ENCODE measurements at regions not wholly inside any gene's neighbourhood (a gene's known extent, or its start where the extent isn't known, plus 50 kb on each side); places are given as distances from the start of the nearest gene placed in this dataset.
"Not testable (repeated sequence)": the region's sequence is repeated elsewhere in the genome, so short reads cannot be mapped to it uniquely, and the experiment has no call there.

- no peak for TF ChIP-seq CTCF (IDR thresholded peaks at IDR 0.05; ENCODE audit: low read depth, low read length, missing control alignments)
- H3K4me3 ChIP-seq (ENCODE audit: low read depth, low read length), result no peak overlapping the region
- DNase-seq (ENCODE audit: low read depth), result no peak
Observed at GRCh38 chr10:33657913-33658312, 323.4 kb upstream of the NRP1 start.

GRCh38 chr10:33657154-33657908, 322.9 kb upstream of the NRP1 start:
- no peak for DNase-seq (ENCODE audit: low read depth)
- H3K4me3 ChIP-seq (ENCODE audit: low read depth, low read length), result no peak overlapping the region
- TF ChIP-seq CTCF (IDR thresholded peaks at IDR 0.05; ENCODE audit: low read depth, low read length, missing control alignments), result no peak

GRCh38 chr10:33655921-33656320, 321.5 kb upstream of the NRP1 start:
- DNase-seq (ENCODE audit: low read depth), result no peak
- no peak for TF ChIP-seq CTCF (IDR thresholded peaks at IDR 0.05; ENCODE audit: low read depth, low read length, missing control alignments)
- no peak overlapping the region for H3K4me3 ChIP-seq (ENCODE audit: low read depth, low read length)

- H3K4me3 ChIP-seq (ENCODE audit: low read depth, low read length), result no peak overlapping the region
- no peak for TF ChIP-seq CTCF (IDR thresholded peaks at IDR 0.05; ENCODE audit: low read depth, low read length, missing control alignments)
- no peak for DNase-seq (ENCODE audit: low read depth)
Observed at GRCh38 chr10:33655165-33655815, 320.8 kb upstream of the NRP1 start.

GRCh38 chr10:33653584-33654367, 319.3 kb upstream of the NRP1 start:
- DNase-seq (ENCODE audit: low read depth), result no peak
- no peak overlapping the region for H3K4me3 ChIP-seq (ENCODE audit: low read depth, low read length)
- no peak for TF ChIP-seq CTCF (IDR thresholded peaks at IDR 0.05; ENCODE audit: low read depth, low read length, missing control alignments)

GRCh38 chr10:33652870-33653269, 318.4 kb upstream of the NRP1 start:
- no peak overlapping the region for H3K4me3 ChIP-seq (ENCODE audit: low read depth, low read length)
- no peak for DNase-seq (ENCODE audit: low read depth)
- no peak for TF ChIP-seq CTCF (IDR thresholded peaks at IDR 0.05; ENCODE audit: low read depth, low read length, missing control alignments)

GRCh38 chr10:33650131-33650530, 315.7 kb upstream of the NRP1 start:
- H3K4me3 ChIP-seq (ENCODE audit: low read depth, low read length); DNase-seq (ENCODE audit: low read depth): not testable (repeated sequence)
